Spleen (tissue), 11 donors: ENCODE measurements at regions not wholly inside any gene's neighbourhood (a gene's known extent, or its start where the extent isn't known, plus 50 kb on each side); places are given as distances from the start of the nearest gene placed in this dataset.

ENCODE experiments used
- DNase-seq: peaks from one replicate; pipeline ENCODE4 v3.0.0-alpha.2; 2020
- H3K27ac ChIP-seq, 8 donors: fragments of 200-600 bp; sonication (generic) in 7 of 8; 1 replicate in 4 of 8; 2 replicates in 4 of 8; pipeline versions ENCODE4 v1.5.0 to v1.8.0; 2016 to 2021; ENCODE audit warnings: inconsistent platforms in 4 of 8, mild to moderate bottlenecking in 4 of 8, moderate library complexity in 1 of 8
- H3K27me3 ChIP-seq, 7 donors: fragments of 200-600 bp; sonication (generic) in 6 of 7; replicated peaks in 1 of 7; 1 replicate in 4 of 7; 2 replicates in 3 of 7; pipeline versions ENCODE4 v1.5.0 to v1.8.0; 2016 to 2021; ENCODE audit warnings: inconsistent platforms in 3 of 7, mild to moderate bottlenecking in 1 of 7
- H3K36me3 ChIP-seq, 6 donors: fragments of 200-600 bp; sonication (generic) in 5 of 6; 1 replicate in 4 of 6; 2 replicates in 2 of 6; pipeline versions ENCODE4 v1.5.0 to v1.8.0; 2016 to 2021; ENCODE audit warnings: inconsistent platforms in 2 of 6
- H3K4me1 ChIP-seq, 6 donors: fragments of 200-600 bp; sonication (generic) in 5 of 6; 1 replicate in 3 of 6; 2 replicates in 3 of 6; pipeline versions ENCODE4 v1.5.0 to v1.8.0; 2016 to 2021; ENCODE audit warnings: inconsistent platforms in 3 of 6
- H3K4me3 ChIP-seq, 8 donors: fragments of 200-600 bp; sonication (generic) in 7 of 8; 1 replicate in 4 of 8; 2 replicates in 4 of 8; pipeline versions ENCODE4 v1.5.0 to v1.8.0; 2016 to 2021; ENCODE audit warnings: inconsistent platforms in 4 of 8, mild to moderate bottlenecking in 4 of 8, moderate library complexity in 2 of 8
- H3K9me3 ChIP-seq, 8 donors: fragments of 200-600 bp; sonication (generic) in 7 of 8; 1 replicate in 4 of 8; 2 replicates in 4 of 8; pipeline versions ENCODE4 v1.5.0 to v1.8.0; 2016 to 2021; ENCODE audit warnings: inconsistent platforms in 4 of 8
- POLR2A ChIP-seq, 3 donors: fragments of 450-650 bp; IDR thresholded peaks; one replicate each; pipeline ENCODE4 v1.5.1; 2017; ENCODE audit warnings: antibody characterized with exemption in 3 of 3, mild to moderate bottlenecking in 1 of 3
- POLR2AphosphoS5 ChIP-seq, 3 donors: sonication (generic); formaldehyde crosslinking; IDR thresholded peaks; one replicate each; pipeline ENCODE4 v1.5.1; 2017; ENCODE audit warnings: antibody characterized with exemption in 3 of 3
- WGBS, 5 donors: extraction: QIAGEN DNeasy Blood & Tissue Kit in 3 of 5; methylation state at CpG; one replicate each; pipeline versions ENCODE4 v1.1.5 to v1.1.7; 2013 to 2018; 5-methylcytosine and 5-hydroxymethylcytosine counted together
- intact Hi-C: fragments of 100-400 bp; cut with DNase I; formaldehyde crosslinking; loops from one replicate; pipeline ENCODE4 v1.15.0; 2023; ENCODE audit warnings: low total_unique reads
- TF ChIP-seq, protein P1 (sequence below), 11 experiments: fragments of 200-600 bp in 7 of 11; fragments of 450-650 bp in 4 of 11; sonication (generic) in 4 of 11; IDR thresholded peaks in 8 of 11; conservative IDR thresholded peaks in 3 of 11; 1 replicate in 7 of 11; 2 replicates in 4 of 11; pipeline versions ENCODE4 v1.4.0 to v1.8.0; 2016 to 2021; ENCODE audit warnings: antibody characterized with exemption in 11 of 11, inconsistent platforms in 4 of 11, mild to moderate bottlenecking in 1 of 11
- donor health status: healthy with polysubstance abuse.
- donor health status: DM: no; HTN: no; CAD: no; lungs with moderate emphysema.
- donor health status: DM: no; HTN: no; CAD: no.
- donor health status: Bipolar disorder and iron deficiency.
- donor health status: healthy.
- donor health status: DM: no; HTN: no; CAD: no.
- donor health status: DM: yes; HTN: yes; CAD: no.

GRCh38 chr7:94760446-94761100 is 104.6 kb upstream of the SGCE start:
- WGBS, 5 donors = 84 to 95% (median 90%) methylated on average over 2 of the region's 2 CpGs
- no peak for DNase-seq
- intact Hi-C loops = no loop called here

DNA sequence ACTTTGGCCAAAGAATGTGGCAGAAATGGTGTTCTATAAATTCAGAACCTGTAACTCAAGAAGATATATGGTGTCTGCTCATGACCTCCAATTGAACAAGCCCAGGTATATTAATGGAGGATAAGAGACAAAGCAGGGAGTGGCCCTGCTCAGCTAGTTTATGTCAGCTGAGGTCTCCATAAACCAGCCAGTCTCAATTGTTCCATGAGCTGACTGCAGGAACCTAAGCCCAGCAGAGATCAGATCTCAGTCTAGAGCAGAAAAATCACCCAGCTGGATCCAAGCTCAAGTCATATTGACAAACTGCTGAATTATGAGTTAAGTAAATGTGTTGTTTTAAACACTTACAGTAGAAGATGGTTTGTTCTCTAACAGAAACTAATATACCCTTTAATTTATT is 105.5 kb upstream of the SGCE start:
- Histone ChIP-seq H3K27me3 (no peaks in the 10 kb centered on the region), H3K9me3 (peaks cover 0 to 11% (median 2%) of the 10 kb centered on the region in 8 donors), H3K4me3 (no peak overlapping the region), H3K27ac (no peak overlapping the region), H3K36me3 (no peaks in the 10 kb centered on the region), H3K4me1 (no peaks in the 10 kb centered on the region)
- DNase-seq = no peak
- intact Hi-C loops = no loop called here
- TF ChIP-seq, protein P1, sequence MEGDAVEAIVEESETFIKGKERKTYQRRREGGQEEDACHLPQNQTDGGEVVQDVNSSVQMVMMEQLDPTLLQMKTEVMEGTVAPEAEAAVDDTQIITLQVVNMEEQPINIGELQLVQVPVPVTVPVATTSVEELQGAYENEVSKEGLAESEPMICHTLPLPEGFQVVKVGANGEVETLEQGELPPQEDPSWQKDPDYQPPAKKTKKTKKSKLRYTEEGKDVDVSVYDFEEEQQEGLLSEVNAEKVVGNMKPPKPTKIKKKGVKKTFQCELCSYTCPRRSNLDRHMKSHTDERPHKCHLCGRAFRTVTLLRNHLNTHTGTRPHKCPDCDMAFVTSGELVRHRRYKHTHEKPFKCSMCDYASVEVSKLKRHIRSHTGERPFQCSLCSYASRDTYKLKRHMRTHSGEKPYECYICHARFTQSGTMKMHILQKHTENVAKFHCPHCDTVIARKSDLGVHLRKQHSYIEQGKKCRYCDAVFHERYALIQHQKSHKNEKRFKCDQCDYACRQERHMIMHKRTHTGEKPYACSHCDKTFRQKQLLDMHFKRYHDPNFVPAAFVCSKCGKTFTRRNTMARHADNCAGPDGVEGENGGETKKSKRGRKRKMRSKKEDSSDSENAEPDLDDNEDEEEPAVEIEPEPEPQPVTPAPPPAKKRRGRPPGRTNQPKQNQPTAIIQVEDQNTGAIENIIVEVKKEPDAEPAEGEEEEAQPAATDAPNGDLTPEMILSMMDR (IDR thresholded peaks at IDR 0.05 in 8 of 11, conservative IDR thresholded peaks at IDR 0.05 in 3 of 11) = no peak
- TF ChIP-seq POLR2A (IDR thresholded peaks at IDR 0.05) = no peak
- no peak for TF ChIP-seq POLR2AphosphoS5 (IDR thresholded peaks at IDR 0.05)

More at GRCh38 chr7:94760446-94761100, 104.6 kb upstream of the SGCE start:
- no peak for TF ChIP-seq POLR2A (IDR thresholded peaks at IDR 0.05)
- TF ChIP-seq, protein P1 (IDR thresholded peaks at IDR 0.05 in 8 of 11, conservative IDR thresholded peaks at IDR 0.05 in 3 of 11) = no peak
- no peak overlapping the region for H3K4me3 ChIP-seq
- no peaks in the 10 kb centered on the region for H3K27me3 ChIP-seq
- peaks cover 0 to 20% (median 7%) of the 10 kb centered on the region in 8 donors for H3K9me3 ChIP-seq
- H3K4me1 ChIP-seq = no peaks in the 10 kb centered on the region
- H3K36me3 ChIP-seq = no peaks in the 10 kb centered on the region
- H3K27ac ChIP-seq = no peak overlapping the region

DNA sequence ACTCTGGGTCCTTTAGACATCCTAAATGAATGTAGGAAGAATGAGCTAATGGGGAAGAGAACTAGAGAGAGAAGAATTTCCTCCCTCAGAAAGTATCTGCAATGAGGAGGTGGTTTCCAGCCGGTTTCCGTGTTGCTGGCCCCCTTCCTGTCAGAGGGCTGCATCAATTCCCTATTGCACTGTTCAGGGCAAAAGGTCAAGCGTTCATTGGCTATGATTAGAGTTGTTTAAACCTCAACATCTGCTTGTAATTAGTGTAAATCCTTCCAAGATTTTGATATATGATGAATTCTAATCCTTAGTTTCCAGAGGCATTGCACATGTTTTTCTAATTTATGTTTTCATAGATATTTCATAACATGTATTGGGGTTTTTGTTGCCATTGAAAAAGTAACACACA is 107.3 kb upstream of the SGCE start:
- WGBS, 5 donors = 32 to 49% (median 39%) methylated on average over 3 of the region's 3 CpGs
- no peaks in the 10 kb centered on the region for H3K4me1 ChIP-seq
- no peak for DNase-seq
- TF ChIP-seq POLR2AphosphoS5 (IDR thresholded peaks at IDR 0.05) = no peak
- no peak for TF ChIP-seq POLR2A (IDR thresholded peaks at IDR 0.05)
- TF ChIP-seq, protein P1 (IDR thresholded peaks at IDR 0.05 in 8 of 11, conservative IDR thresholded peaks at IDR 0.05 in 3 of 11) = no peak
- H3K27ac ChIP-seq = no peak overlapping the region
- H3K4me3 ChIP-seq = no peak overlapping the region
- H3K9me3 ChIP-seq = peaks cover 0 to 5% (median 0%) of the 10 kb centered on the region in 8 donors
- intact Hi-C loops = no loop called here
- H3K36me3 ChIP-seq = no peaks in the 10 kb centered on the region
- H3K27me3 ChIP-seq = no peaks in the 10 kb centered on the region

GRCh38 chr7:94769724-94770123 is 113.8 kb upstream of the SGCE start:
- no peak overlapping the region for H3K27ac ChIP-seq
- H3K36me3 ChIP-seq = no peaks in the 10 kb centered on the region
- H3K27me3 ChIP-seq = no peaks in the 10 kb centered on the region
- intact Hi-C loops = no loop called here
- TF ChIP-seq, protein P1 (IDR thresholded peaks at IDR 0.05 in 8 of 11, conservative IDR thresholded peaks at IDR 0.05 in 3 of 11) = no peak
- no peaks in the 10 kb centered on the region for H3K4me1 ChIP-seq
- H3K4me3 ChIP-seq = no peak overlapping the region
- WGBS, 5 donors = 74 to 93% (median 87%) methylated on average over 2 of the region's 2 CpGs
- DNase-seq = no peak
- H3K9me3 ChIP-seq = peaks cover 0 to 6% (median 0%) of the 10 kb centered on the region in 8 donors
